Left ventricle myocardium inferior (tissue), 1 donor: ENCODE measurements at regions not wholly inside any gene's neighbourhood (a gene's known extent, or its start where the extent isn't known, plus 50 kb on each side); places are given as distances from the start of the nearest gene placed in this dataset.

Experiments
- DNase-seq: peaks from one replicate; pipeline ENCODE4 v3.0.0-alpha.2; 2020
- H3K27ac ChIP-seq: fragments of 200-600 bp; replicated peaks from 2 replicates; pipeline ENCODE4 v1.8.0; 2021
- H3K27me3 ChIP-seq: fragments of 200-600 bp; 2 replicates; pipeline ENCODE4 v1.8.0; 2021; ENCODE audit warnings: low read depth
- H3K36me3 ChIP-seq: fragments of 200-600 bp; 2 replicates; pipeline ENCODE4 v1.8.0; 2021
- H3K4me1 ChIP-seq: fragments of 200-600 bp; 2 replicates; pipeline ENCODE4 v1.8.0; 2021
- H3K4me3 ChIP-seq: fragments of 200-600 bp; 2 replicates; pipeline ENCODE4 v1.8.0; 2021; ENCODE audit warnings: mild to moderate bottlenecking, moderate library complexity
- H3K9me3 ChIP-seq: fragments of 200-600 bp; replicated peaks from 2 replicates; pipeline ENCODE4 v1.8.0; 2021
- CTCF ChIP-seq: fragments of 200-600 bp; IDR thresholded peaks from 2 replicates; pipeline ENCODE4 v1.8.0; 2021; ENCODE audit warnings: antibody characterized with exemption, mild to moderate bottlenecking, borderline replicate concordance
- intact Hi-C: fragments of 100-400 bp; cut with micrococcal nuclease; formaldehyde crosslinking; loops from one replicate; pipeline ENCODE4 v1.11.0; 2022
- donor health status: DM: no; HTN: yes; CAD: no; lungs with severe emphysema.

DNA sequence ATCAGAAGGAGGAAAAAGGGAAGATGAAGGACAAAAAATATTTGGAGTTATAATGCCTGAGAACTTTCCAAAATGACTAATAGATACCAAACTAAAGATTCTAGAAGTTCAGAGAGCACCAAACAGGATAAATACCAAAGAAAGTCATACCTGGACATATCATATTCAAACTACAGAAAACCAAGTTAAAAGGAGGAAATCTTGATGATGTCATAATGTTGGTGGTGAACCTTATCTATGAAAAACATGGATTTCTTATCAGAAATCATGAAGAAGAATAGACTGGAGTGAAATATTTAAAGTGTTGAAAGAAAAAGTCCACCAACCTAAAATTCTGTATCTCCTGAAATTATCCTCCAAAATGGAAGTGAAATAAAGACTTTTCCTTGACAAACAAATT lies 389.2 kb downstream of the JRKL start:
- Histone ChIP-seq H3K9me3 (no peaks in the 10 kb centered on the region), H3K36me3 (no peaks in the 10 kb centered on the region), H3K4me1 (no peaks in the 10 kb centered on the region), H3K4me3 (no peak overlapping the region), H3K27me3 (no peaks in the 10 kb centered on the region), H3K27ac (no peak overlapping the region)
- TF ChIP-seq CTCF, result no peak
- DNase-seq, result no peak
- intact Hi-C loops, result no loop called here

DNA sequence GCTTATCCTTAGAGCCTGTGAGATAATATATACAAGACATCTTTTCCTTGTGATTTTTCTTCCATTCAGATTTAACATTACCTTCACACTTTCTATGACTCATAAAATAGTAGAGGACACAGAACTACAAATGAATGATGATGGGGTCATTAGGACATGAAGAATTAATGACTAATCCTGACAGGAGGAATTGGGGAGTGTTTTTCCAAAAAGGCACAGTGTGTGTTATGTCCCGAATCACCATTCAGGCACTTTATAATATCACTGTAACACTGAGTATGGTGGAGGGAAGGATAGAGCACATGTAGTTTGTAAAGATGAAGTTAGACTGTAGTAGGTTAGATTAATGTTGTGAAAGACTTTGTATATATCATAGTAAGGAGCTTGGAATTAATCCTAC lies 391.3 kb downstream of the JRKL start:
- DNase-seq, result no peak
- H3K36me3 ChIP-seq, result no peaks in the 10 kb centered on the region
- intact Hi-C loops, result no loop called here

DNA sequence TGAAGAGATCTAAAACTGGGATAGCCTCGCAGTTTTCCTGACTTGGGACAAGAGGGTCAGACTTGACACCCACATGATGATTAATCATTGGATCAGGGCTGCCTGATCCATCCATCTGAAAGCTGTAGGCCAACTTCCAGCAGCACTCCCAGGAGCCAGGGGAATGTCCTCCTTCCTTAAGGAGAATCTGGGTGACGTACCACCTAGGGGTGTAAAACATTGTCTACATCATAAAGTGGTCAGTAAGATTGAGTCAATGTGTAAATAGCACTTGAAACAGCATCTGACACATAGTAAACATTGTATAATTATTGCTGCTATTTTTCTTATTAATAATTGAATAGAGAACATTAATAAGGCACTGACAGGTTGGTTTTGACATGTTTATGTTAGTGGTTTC lies 392.8 kb downstream of the JRKL start:
- Histone ChIP-seq H3K27me3 (no peaks in the 10 kb centered on the region), H3K9me3 (peaks cover under 1% of the 10 kb centered on the region), H3K27ac (no peak overlapping the region), H3K36me3 (no peaks in the 10 kb centered on the region), H3K4me1 (no peaks in the 10 kb centered on the region), H3K4me3 (no peak overlapping the region)
- intact Hi-C loops, result no loop called here
- no peak for DNase-seq
- no peak for TF ChIP-seq CTCF

More for the DNA sequence above, 391.3 kb downstream of the JRKL start:
- no peaks in the 10 kb centered on the region for H3K27me3 ChIP-seq
- no peak overlapping the region for H3K27ac ChIP-seq
- TF ChIP-seq CTCF, result no peak
- no peak overlapping the region for H3K4me3 ChIP-seq
- no peaks in the 10 kb centered on the region for H3K9me3 ChIP-seq
- H3K4me1 ChIP-seq, result no peaks in the 10 kb centered on the region

- peaks cover 6% of the 10 kb centered on the region for H3K9me3 ChIP-seq
- H3K4me3 ChIP-seq, result no peak overlapping the region
- H3K27me3 ChIP-seq, result no peaks in the 10 kb centered on the region
- H3K36me3 ChIP-seq, result no peaks in the 10 kb centered on the region
- TF ChIP-seq CTCF, result no peak
- intact Hi-C loops, result no loop called here
- no peaks in the 10 kb centered on the region for H3K4me1 ChIP-seq
- DNase-seq, result no peak
- H3K27ac ChIP-seq, result no peak overlapping the region
Observed at GRCh38 chr11:96783311-96783710, 393.5 kb downstream of the JRKL start.

GRCh38 chr11:96785073-96785472 lies 395.3 kb downstream of the JRKL start:
- Histone ChIP-seq H3K27me3 (no peaks in the 10 kb centered on the region), H3K36me3 (no peaks in the 10 kb centered on the region), H3K4me3 (no peak overlapping the region), H3K27ac (no peak overlapping the region), H3K4me1 (no peaks in the 10 kb centered on the region), H3K9me3 (peaks cover 12% of the 10 kb centered on the region)
- no peak for DNase-seq
- intact Hi-C loops, result no loop called here
- no peak for TF ChIP-seq CTCF

GRCh38 chr11:96794152-96794551 lies 404.3 kb downstream of the JRKL start:
- H3K9me3 ChIP-seq, result peaks cover 9% of the 10 kb centered on the region
- H3K27me3 ChIP-seq, result no peaks in the 10 kb centered on the region
- H3K27ac ChIP-seq, result no peak overlapping the region
- no peaks in the 10 kb centered on the region for H3K36me3 ChIP-seq
- intact Hi-C loops, result no loop called here
- H3K4me3 ChIP-seq, result no peak overlapping the region
- no peak for DNase-seq
- no peaks in the 10 kb centered on the region for H3K4me1 ChIP-seq
- TF ChIP-seq CTCF, result no peak
